ENCODE measurements at regions not wholly inside any gene's neighbourhood (a gene's known extent, or its start where the extent isn't known, plus 50 kb on each side); places are given as distances from the start of the nearest gene placed in this dataset.

- WGBS: 35% methylated on average over 3 of the region's 3 CpGs
- no peaks in the 10 kb centered on the region for H3K9me3 ChIP-seq
- DNase-seq (ENCODE audit: low spot score): no peak
- no peak overlapping the region for H3K4me3 ChIP-seq
- H3K36me3 ChIP-seq: no peaks in the 10 kb centered on the region
- peaks cover 2% of the 10 kb centered on the region for H3K4me1 ChIP-seq (replicated peaks)
- intact Hi-C loops (cut with DNase I): no loop called here
- H3K27me3 ChIP-seq (replicated peaks; ENCODE audit: insufficient read depth): no peaks in the 10 kb centered on the region
- H3K27ac ChIP-seq: no peak overlapping the region
- TF ChIP-seq, protein P1, sequence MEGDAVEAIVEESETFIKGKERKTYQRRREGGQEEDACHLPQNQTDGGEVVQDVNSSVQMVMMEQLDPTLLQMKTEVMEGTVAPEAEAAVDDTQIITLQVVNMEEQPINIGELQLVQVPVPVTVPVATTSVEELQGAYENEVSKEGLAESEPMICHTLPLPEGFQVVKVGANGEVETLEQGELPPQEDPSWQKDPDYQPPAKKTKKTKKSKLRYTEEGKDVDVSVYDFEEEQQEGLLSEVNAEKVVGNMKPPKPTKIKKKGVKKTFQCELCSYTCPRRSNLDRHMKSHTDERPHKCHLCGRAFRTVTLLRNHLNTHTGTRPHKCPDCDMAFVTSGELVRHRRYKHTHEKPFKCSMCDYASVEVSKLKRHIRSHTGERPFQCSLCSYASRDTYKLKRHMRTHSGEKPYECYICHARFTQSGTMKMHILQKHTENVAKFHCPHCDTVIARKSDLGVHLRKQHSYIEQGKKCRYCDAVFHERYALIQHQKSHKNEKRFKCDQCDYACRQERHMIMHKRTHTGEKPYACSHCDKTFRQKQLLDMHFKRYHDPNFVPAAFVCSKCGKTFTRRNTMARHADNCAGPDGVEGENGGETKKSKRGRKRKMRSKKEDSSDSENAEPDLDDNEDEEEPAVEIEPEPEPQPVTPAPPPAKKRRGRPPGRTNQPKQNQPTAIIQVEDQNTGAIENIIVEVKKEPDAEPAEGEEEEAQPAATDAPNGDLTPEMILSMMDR (IDR thresholded peaks at IDR 0.05): no peak
- TF ChIP-seq POLR2A (IDR thresholded peaks at IDR 0.05) (no peak), POLR2AphosphoS5 (IDR thresholded peaks at IDR 0.05) (no peak)
Measured at GRCh38 chr1:114235281-114235680, 81.6 kb upstream of the SYT6 start.

DNA sequence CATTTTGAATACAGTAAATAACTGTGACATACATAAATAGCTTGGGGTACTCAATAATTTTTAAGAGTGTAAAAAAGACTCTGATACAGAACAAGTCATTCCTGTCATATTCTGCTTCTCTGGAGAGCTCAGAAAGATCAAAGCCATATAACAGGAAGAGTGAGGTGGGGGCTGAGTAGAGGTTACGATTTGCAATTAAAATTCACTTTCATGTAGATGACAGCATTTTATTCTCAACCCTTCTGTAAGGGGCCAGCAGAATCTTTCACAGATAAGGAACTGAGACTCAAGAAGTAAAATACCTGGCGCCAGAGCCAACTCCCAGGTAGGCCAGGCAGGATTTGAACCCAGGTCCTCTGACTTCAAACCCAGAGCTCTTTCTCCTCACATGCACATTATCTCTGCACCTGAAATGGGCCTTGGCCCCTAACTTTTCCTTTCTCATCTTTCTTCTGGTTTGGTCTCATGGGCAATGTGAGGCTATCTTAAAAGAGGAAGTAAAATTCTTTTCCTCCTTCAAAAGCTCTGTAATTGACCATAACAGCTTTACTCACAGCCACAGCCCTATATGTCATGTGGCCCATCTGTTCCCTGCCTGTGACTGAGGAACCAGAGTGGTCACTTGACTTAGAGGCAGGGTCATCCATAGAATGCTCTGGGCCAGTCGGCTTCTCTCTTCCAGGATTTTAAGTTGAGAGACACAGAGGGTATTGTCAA lies 80.9 kb upstream of the SYT6 start:
- no peak for DNase-seq (ENCODE audit: low spot score)
- TF ChIP-seq, protein P1 (IDR thresholded peaks at IDR 0.05): no peak
- TF ChIP-seq POLR2AphosphoS5 (IDR thresholded peaks at IDR 0.05) (no peak), POLR2A (IDR thresholded peaks at IDR 0.05) (no peak)
- no peaks in the 10 kb centered on the region for H3K27me3 ChIP-seq (replicated peaks; ENCODE audit: insufficient read depth)
- H3K4me1 ChIP-seq (replicated peaks): peaks cover 2% of the 10 kb centered on the region
- WGBS: 67% methylated on average over 3 of the region's 3 CpGs
- intact Hi-C loops (cut with DNase I): no loop called here
- no peaks in the 10 kb centered on the region for H3K9me3 ChIP-seq
- no peak overlapping the region for H3K27ac ChIP-seq
- H3K4me3 ChIP-seq: no peak overlapping the region
- H3K36me3 ChIP-seq: no peaks in the 10 kb centered on the region

DNA sequence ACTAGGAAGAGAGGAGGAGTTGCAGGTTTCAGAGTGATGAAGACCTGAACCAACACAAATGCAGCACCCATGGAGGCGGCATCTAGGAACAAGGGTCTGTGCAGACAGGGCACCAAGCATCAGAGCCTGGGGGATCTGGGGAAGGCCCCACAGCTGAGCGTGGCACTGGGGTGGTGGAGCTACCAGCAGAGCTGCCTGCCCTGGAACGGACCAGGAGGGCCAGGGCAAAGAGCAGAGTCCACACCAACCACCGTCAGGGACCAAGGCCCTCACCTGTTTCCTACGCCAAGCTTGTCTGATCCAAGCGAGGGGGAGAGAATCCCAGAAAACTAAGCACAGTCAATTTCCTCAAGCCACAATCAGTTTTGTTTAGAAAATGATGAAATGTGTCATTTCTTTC lies 79.0 kb upstream of the SYT6 start:
- H3K9me3 ChIP-seq: no peaks in the 10 kb centered on the region
- WGBS: 78% methylated on average over 6 of the region's 6 CpGs
- H3K27me3 ChIP-seq (replicated peaks; ENCODE audit: insufficient read depth): no peaks in the 10 kb centered on the region
- intact Hi-C loops (cut with DNase I): no loop called here
- no peak for DNase-seq (ENCODE audit: low spot score)
- H3K4me1 ChIP-seq (replicated peaks): peaks cover 2% of the 10 kb centered on the region
- TF ChIP-seq POLR2AphosphoS5 (IDR thresholded peaks at IDR 0.05) (no peak), POLR2A (IDR thresholded peaks at IDR 0.05) (no peak)
- TF ChIP-seq, protein P1 (IDR thresholded peaks at IDR 0.05): no peak
- H3K27ac ChIP-seq: no peak overlapping the region
- H3K4me3 ChIP-seq: no peak overlapping the region
- no peaks in the 10 kb centered on the region for H3K36me3 ChIP-seq

DNA sequence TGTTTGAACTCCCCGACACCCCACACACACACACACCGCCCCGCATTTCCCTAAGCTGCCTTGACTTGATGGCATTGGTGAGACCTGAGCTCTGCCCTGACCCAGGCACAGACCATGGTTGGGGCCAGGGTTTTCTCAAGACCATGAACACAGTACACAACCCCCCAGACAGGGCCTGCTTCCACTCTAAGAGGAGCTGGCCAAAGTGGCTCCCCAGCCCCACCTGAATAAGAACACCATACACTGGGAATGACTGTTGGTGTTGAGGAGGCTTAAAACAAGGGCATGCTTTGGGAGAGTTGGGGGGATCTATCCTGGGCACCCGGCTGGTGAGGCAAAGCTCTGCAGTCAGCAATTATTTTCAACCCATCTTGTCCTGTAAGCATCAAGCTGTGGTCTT lies 77.6 kb upstream of the SYT6 start:
- no peaks in the 10 kb centered on the region for H3K27me3 ChIP-seq (replicated peaks; ENCODE audit: insufficient read depth)
- intact Hi-C loops (cut with DNase I): no loop called here
- H3K4me3 ChIP-seq: no peak overlapping the region
- peaks cover 2% of the 10 kb centered on the region for H3K4me1 ChIP-seq (replicated peaks)
- no peak overlapping the region for H3K27ac ChIP-seq
- TF ChIP-seq, protein P1 (IDR thresholded peaks at IDR 0.05): no peak
- TF ChIP-seq POLR2AphosphoS5 (IDR thresholded peaks at IDR 0.05): no peak
- WGBS: 94% methylated on average over 4 of the region's 4 CpGs
- DNase-seq (ENCODE audit: low spot score): no peak
- no peaks in the 10 kb centered on the region for H3K9me3 ChIP-seq
- H3K36me3 ChIP-seq: no peaks in the 10 kb centered on the region

DNA sequence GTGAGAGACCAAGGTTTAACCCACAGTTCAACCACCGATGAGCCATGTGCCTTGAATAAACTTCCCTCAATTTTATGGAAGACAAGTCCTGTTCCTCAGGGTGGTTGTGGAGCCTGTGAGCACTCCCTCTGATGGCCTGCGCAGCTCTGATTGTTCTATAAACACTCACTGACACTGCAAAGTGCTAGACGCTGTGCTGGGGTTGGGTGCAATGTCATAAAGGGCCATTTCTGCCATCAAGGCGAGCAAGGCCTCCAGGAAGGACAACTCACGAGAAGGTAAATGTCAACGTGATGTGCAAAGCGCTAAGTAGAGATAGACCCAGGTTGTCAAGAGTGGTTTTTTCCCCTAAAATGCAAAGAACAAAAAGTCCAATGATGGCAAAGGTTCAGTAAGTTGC lies 75.7 kb upstream of the SYT6 start:
- 77% methylated on average over 7 of the region's 7 CpGs for WGBS
- TF ChIP-seq POLR2A (IDR thresholded peaks at IDR 0.05) (no peak), POLR2AphosphoS5 (IDR thresholded peaks at IDR 0.05) (no peak)
- TF ChIP-seq, protein P1 (IDR thresholded peaks at IDR 0.05): no peak
- Histone ChIP-seq H3K27me3 (replicated peaks; ENCODE audit: insufficient read depth) (no peaks in the 10 kb centered on the region), H3K9me3 (no peaks in the 10 kb centered on the region), H3K36me3 (no peaks in the 10 kb centered on the region), H3K27ac (no peak overlapping the region), H3K4me1 (replicated peaks) (no peaks in the 10 kb centered on the region), H3K4me3 (no peak overlapping the region)
- intact Hi-C loops (cut with DNase I): no loop called here
- no peak for DNase-seq (ENCODE audit: low spot score)

Measured in prostate gland (tissue), 2 donors.